ENCODE measurements at regions not wholly inside any gene's neighbourhood (a gene's known extent, or its start where the extent isn't known, plus 50 kb on each side); places are given as distances from the start of the nearest gene placed in this dataset.
"Not testable (repeated sequence)": the region's sequence is repeated elsewhere in the genome, so short reads cannot be mapped to it uniquely, and the experiment has no call there.

DNA sequence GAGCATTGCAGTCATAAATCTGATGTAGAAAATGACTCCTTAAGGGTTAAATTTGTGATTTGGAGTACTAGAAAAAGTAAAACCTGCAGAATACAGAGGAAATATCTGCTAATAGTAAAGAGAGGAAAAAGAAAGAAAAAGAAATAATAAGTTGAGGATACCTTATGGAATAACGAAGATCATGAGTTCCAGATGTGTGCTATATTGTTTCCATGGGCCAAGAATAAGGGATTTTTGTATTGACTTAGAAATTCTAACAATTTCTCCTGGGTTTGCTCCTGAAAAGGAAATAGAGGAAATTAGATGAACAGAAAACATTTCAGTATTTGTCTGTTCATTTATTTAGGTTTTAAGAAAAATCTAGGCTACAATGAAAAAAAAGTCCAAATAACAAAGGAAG is 115.3 kb downstream of the ALG10B start:
- Histone ChIP-seq H3K9me3 (ENCODE audit: low read length) (no peaks in the 10 kb centered on the region), H3K79me2 (ENCODE audit: low read length) (no peaks in the 10 kb centered on the region), H3K4me3 (ENCODE audit: low read length) (no peak overlapping the region), H3K27me3 (ENCODE audit: low read length) (no peaks in the 10 kb centered on the region), H4K20me1 (ENCODE audit: low read length) (no peaks in the 10 kb centered on the region), H3K4me2 (ENCODE audit: low read length) (no peak overlapping the region), H3F3A (ENCODE audit: low read length, unreplicated experiment) (no peaks in the 10 kb centered on the region), H3K9me2 (replicated peaks; ENCODE audit: low read length) (no peaks in the 10 kb centered on the region), H2AFZ (ENCODE audit: low read length) (no peak overlapping the region), H3K27ac (ENCODE audit: low read length) (no peak overlapping the region), H3K36me3 (ENCODE audit: low read depth, low read length) (no peaks in the 10 kb centered on the region), H3K4me1 (ENCODE audit: insufficient read depth, low read length) (no peaks in the 10 kb centered on the region), H3K9ac (ENCODE audit: low read length) (no peak overlapping the region)
- no peak for ATAC-seq
- TF ChIP-seq, protein P1, sequence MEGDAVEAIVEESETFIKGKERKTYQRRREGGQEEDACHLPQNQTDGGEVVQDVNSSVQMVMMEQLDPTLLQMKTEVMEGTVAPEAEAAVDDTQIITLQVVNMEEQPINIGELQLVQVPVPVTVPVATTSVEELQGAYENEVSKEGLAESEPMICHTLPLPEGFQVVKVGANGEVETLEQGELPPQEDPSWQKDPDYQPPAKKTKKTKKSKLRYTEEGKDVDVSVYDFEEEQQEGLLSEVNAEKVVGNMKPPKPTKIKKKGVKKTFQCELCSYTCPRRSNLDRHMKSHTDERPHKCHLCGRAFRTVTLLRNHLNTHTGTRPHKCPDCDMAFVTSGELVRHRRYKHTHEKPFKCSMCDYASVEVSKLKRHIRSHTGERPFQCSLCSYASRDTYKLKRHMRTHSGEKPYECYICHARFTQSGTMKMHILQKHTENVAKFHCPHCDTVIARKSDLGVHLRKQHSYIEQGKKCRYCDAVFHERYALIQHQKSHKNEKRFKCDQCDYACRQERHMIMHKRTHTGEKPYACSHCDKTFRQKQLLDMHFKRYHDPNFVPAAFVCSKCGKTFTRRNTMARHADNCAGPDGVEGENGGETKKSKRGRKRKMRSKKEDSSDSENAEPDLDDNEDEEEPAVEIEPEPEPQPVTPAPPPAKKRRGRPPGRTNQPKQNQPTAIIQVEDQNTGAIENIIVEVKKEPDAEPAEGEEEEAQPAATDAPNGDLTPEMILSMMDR (conservative IDR thresholded peaks at IDR 0.05; ENCODE audit: low read depth, low read length): no peak
- no peak for TF ChIP-seq EZH2phosphoT487 (IDR thresholded peaks at IDR 0.05; ENCODE audit: borderline replicate concordance, low read length)
- BruUV-seq (replicated peaks): no TSS peak
- ChIA-PET CTCF (no interaction called here), POLR2A (ENCODE audit: unreplicated experiment) (no interaction called here)
- intact Hi-C loops (cut with micrococcal nuclease): no loop called here
- no peak for DNase-seq

DNA sequence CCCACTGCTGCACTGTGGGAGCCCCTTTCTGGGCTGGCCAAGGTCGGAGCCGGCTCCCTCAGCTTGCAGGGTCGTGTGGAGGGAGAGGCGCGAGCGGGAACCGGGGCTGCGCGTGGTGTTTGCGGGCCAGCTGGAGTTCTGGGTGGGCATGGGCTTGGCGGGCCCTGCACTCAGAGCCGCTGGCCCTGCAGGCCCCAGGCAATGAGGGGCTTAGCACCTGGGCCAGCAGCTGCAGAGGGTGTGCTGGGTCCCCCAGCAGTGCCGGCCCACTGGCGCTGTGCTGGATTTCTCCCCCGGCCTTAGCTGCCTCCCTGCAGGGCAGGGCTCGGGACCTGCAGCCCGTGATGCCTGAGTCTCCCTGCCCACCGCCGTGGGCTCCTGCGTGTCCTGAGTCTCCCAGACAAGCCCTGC is 125.3 kb downstream of the ALG10B start:
- POLR2A ChIA-PET (ENCODE audit: unreplicated experiment); DNase-seq; CTCF ChIA-PET; H3K9ac ChIP-seq (ENCODE audit: low read length); H3K36me3 ChIP-seq (ENCODE audit: low read depth, low read length); ATAC-seq; H3F3A ChIP-seq (ENCODE audit: low read length, unreplicated experiment); H3K79me2 ChIP-seq (ENCODE audit: low read length); H3K9me2 ChIP-seq (replicated peaks; ENCODE audit: low read length); H3K4me2 ChIP-seq (ENCODE audit: low read length); H3K27me3 ChIP-seq (ENCODE audit: low read length); H2AFZ ChIP-seq (ENCODE audit: low read length); H3K27ac ChIP-seq (ENCODE audit: low read length); H3K4me3 ChIP-seq (ENCODE audit: low read length); H4K20me1 ChIP-seq (ENCODE audit: low read length); H3K9me3 ChIP-seq (ENCODE audit: low read length); BruUV-seq (replicated peaks): not testable (repeated sequence)
- intact Hi-C loops (cut with micrococcal nuclease): loop anchor here (10.0 kb wide), 1 partner anchor 163 kb away; no protein-coding TSS in a partner anchor
- peaks cover 34% of the 10 kb centered on the region for H3K4me1 ChIP-seq (ENCODE audit: insufficient read depth, low read length)

DNA sequence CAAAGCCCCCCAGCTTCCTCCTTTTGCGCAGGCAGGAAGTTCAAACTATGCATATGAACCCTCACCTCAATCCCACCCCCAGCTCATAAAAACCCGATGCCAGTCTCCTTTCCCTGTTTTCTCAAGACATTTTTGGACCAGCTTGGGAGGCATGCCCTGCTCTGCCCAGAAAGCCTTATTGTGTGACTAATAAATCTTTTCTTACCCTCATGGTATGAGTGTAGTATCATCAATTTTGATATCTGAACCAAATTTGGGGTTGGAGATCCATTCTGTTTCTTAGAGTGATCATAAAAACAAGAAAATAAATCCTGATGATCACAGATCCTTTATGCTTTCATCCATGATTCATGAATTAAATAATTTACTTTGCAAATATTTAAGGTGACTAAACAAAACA is 128.5 kb downstream of the ALG10B start:
- ATAC-seq: peak; percentile 74
- peaks cover 26% of the 10 kb centered on the region for H3K4me1 ChIP-seq (ENCODE audit: insufficient read depth, low read length)

More for the DNA sequence above, 128.5 kb downstream of the ALG10B start:
- H4K20me1 ChIP-seq (ENCODE audit: low read length): no peaks in the 10 kb centered on the region
- no TSS peak for BruUV-seq (replicated peaks)
- no peaks in the 10 kb centered on the region for H3K9me2 ChIP-seq (replicated peaks; ENCODE audit: low read length)
- peak overlapping the region; percentile 77 for H3K27ac ChIP-seq (ENCODE audit: low read length)
- peak overlapping the region; percentile 76 for H3K4me2 ChIP-seq (ENCODE audit: low read length)
- DNase-seq: peak; percentile 60
- TF ChIP-seq EZH2 (IDR thresholded peaks at IDR 0.05; ENCODE audit: low read length, unreplicated experiment) (no peak), EZH2phosphoT487 (IDR thresholded peaks at IDR 0.05; ENCODE audit: borderline replicate concordance, low read length) (no peak)
- TF ChIP-seq, protein P1 (conservative IDR thresholded peaks at IDR 0.05; ENCODE audit: low read depth, low read length): no peak
- H2AFZ ChIP-seq (ENCODE audit: low read length): peak overlapping the region; percentile 62
- H3K9ac ChIP-seq (ENCODE audit: low read length): peak overlapping the region; percentile 19
- no peaks in the 10 kb centered on the region for H3K79me2 ChIP-seq (ENCODE audit: low read length)
- no peaks in the 10 kb centered on the region for H3F3A ChIP-seq (ENCODE audit: low read length, unreplicated experiment)
- H3K27me3 ChIP-seq (ENCODE audit: low read length): no peaks in the 10 kb centered on the region
- ChIA-PET CTCF (no interaction called here), POLR2A (ENCODE audit: unreplicated experiment) (interaction anchor here (1.1 kb wide), 1 partner anchor 461 kb away, joined by 3 read pairs; the partner anchor contains the start of gene CPNE8)
- intact Hi-C loops (cut with micrococcal nuclease): loop anchor here (1.0 to 10.0 kb wide), 5 partner anchors 47 to 462 kb away; partner anchors contain the start of gene CPNE8
- H3K9me3 ChIP-seq (ENCODE audit: low read length): no peaks in the 10 kb centered on the region
- H3K4me3 ChIP-seq (ENCODE audit: low read length): peak overlapping the region; percentile 41; the same call in 1 of the 2 replicates
- no peaks in the 10 kb centered on the region for H3K36me3 ChIP-seq (ENCODE audit: low read depth, low read length)
